Stimulated activated CD8-positive, alpha-beta memory T cell treated with anti-CD3 and anti-CD28 coated beads, Interleukin-12 subunit alpha, Interleukin-12 subunit beta, amount 100 ng/mL, for 4 hours (primary cell): ENCODE measurements at regions not wholly inside any gene's neighbourhood (a gene's known extent, or its start where the extent isn't known, plus 50 kb on each side); places are given as distances from the start of the nearest gene placed in this dataset.

Source experiments
- DNase-seq: peaks from one replicate; pipeline ENCODE4 v3.0.0-alpha.2; 2020; ENCODE audit warnings: low read depth

DNA sequence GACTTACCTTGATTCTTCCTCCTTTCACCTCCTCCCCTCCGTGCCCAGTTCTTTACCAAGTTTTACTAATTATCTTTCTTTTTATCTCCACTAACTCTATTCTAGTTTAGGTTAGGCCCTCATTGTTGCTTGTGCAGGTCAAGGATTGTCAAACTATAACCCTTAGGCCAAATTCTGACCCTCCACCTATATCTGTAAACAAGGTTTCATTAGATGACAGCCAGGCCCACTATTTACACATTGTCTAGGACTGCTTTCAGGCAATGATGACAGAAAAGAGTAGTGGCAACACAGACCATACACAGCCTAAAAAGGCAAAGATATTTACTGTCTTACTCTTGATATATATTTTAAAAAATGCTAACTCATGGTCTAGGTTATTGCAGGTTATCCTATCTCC lies 212.0 kb downstream of the RAD51AP2 start:
- DNase-seq, result no peak

DNA sequence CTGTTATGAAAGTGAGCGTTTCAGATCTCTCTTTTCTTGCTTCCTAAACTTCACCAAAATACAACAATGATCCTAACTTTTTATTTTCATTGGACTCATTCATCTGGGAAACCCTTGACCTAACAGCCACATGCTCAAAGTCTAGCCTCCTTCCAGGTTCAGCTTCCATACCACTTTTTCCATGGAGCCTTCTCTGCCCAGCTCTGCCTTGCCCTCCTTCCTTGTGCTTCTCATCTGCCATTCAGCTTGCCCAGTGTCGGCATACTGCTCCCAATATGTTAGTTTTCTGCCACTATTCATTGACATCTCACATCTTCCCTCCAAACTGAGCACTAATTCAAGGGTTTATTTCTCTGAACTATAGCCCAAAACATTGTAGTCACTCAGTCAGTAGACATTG lies 214.7 kb downstream of the RAD51AP2 start:
- DNase-seq, result no peak

GRCh38 chr2:17303054-17303453 lies 215.2 kb downstream of the RAD51AP2 start:
- no peak for DNase-seq

GRCh38 chr2:17302281-17302680 lies 216.0 kb downstream of the RAD51AP2 start:
- no peak for DNase-seq

DNA sequence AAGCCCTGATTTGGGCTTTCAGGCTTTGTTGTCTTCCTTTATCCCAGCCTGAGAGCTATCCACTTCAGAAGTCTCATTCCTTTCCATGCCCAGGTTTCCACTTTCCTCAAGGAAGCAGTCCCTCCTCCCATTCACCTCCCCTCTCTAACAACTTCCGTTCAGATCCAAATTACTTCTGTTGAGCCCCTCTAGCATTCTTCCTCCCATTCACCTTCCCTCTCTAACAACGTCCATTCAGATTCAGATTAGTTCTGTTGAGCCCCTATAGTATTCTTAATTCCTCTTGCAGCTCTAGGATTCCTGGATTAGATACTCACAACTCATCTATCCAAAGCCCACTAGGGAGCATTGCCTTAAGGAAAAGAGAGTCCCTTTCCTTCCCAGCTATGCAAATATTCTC lies 216.8 kb downstream of the RAD51AP2 start:
- DNase-seq, result no peak

GRCh38 chr2:17299891-17300540 lies 218.2 kb downstream of the RAD51AP2 start:
- no peak for DNase-seq

DNA sequence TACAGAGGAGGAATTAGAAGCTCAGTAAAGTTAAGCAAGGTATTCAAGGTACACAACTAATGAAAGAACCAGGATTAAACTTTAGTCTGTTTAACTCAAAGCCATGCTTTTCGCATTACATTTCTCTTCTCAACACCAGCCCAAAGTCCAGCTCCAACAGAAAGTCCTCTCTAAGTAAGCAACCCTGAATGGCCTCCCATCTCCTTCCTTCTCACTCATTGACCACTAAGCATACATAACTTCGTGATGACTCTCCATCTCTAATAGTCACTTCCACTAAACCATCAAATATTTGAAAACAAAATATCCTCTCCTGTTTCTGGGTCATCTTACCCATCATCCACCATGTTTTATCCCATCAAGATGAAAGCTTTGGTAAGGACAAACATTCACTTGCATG lies 219.8 kb downstream of the RAD51AP2 start:
- DNase-seq, result no peak

GRCh38 chr2:17296686-17297085 lies 221.6 kb downstream of the RAD51AP2 start:
- no peak for DNase-seq

- DNase-seq, result no peak
These were observed 228.6 kb downstream of the RAD51AP2 start for GRCh38 chr2:17289669-17290068.

DNA sequence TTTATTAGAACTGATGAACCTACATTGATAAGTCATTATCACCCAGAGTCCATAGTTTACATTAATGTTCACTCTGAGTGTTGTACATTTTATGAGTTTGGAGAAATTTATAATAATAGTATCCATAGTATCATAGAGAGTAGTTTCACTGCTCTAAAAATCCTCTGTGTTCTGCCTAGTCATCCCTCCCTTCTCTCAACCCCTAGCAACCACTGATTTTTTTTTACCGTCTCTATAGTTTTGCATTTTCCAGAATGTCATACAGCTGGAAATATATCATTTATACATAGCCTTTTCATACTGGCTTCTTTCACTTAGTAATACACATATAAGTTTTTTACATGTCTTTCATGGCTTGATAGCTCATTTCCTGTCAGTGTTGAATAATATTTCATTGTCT lies 231.1 kb downstream of the RAD51AP2 start:
- DNase-seq, result no peak

GRCh38 chr2:17282826-17283225 lies 235.4 kb downstream of the RAD51AP2 start:
- no peak for DNase-seq

- DNase-seq, result no peak
These were observed 236.0 kb downstream of the RAD51AP2 start for GRCh38 chr2:17282245-17282644.

- no peak for DNase-seq
These were observed 242.0 kb downstream of the RAD51AP2 start for GRCh38 chr2:17276220-17276619.

- no peak for DNase-seq
These were observed 245.4 kb downstream of the RAD51AP2 start for GRCh38 chr2:17272652-17273525.

DNA sequence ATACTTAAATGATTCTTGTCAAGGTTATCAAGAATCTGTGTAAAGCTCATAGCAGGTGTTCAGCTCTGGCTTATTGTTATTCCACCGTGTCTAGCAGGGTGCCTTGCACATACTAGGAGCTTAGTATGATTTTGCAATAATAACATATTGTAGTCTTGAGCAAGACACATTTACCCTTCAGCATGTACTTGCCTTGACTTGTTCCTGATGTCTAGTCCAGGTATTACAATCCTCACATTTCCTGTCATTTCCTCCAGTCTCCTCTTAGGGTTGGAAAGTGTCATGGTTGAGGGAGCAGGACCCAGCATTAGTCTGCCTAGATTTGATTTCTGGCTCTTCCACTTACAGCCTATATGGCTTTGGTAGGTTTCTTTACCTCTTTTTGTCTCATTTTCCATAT lies 246.1 kb downstream of the RAD51AP2 start:
- DNase-seq, result no peak

DNA sequence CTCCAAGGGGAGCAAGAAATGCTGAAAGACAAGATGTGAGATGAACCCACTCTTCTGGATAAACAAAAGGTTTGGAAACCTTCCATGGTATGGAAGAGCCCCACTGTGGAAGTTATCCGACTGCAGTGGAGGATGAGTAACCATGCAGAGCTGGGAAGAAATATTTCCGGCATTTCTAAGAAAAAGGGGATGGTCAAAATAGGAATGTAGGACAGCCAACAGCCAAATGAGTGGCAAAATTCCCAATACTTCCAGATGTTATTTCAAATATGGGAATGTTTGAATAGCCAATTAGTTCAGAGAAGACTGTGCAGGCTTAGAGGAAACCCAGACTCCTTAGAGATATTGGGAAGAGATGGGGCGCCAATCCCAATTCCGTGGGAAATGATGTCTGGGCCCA lies 246.8 kb downstream of the RAD51AP2 start:
- no peak for DNase-seq

GRCh38 chr2:17270894-17271293 lies 247.3 kb downstream of the RAD51AP2 start:
- DNase-seq, result no peak

DNA sequence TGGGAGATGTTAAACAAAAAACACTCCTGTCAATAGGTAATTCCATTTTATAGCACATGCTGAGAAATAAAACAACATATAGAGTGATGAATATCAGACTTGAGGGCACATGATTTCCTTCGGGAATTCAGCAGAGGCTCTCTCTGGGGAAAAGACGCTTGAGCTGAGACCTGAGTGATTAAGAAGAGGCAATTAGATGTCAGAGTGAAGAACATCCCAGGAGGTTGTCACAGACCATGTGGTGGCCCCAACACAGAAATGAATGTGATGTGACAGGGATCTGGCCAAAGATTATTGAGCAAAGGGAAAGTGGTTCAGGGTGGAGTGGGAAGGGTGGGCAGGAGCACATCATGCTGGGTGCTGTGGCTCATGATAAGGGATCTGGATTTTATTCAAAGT lies 254.7 kb downstream of the RAD51AP2 start:
- DNase-seq, result no peak

DNA sequence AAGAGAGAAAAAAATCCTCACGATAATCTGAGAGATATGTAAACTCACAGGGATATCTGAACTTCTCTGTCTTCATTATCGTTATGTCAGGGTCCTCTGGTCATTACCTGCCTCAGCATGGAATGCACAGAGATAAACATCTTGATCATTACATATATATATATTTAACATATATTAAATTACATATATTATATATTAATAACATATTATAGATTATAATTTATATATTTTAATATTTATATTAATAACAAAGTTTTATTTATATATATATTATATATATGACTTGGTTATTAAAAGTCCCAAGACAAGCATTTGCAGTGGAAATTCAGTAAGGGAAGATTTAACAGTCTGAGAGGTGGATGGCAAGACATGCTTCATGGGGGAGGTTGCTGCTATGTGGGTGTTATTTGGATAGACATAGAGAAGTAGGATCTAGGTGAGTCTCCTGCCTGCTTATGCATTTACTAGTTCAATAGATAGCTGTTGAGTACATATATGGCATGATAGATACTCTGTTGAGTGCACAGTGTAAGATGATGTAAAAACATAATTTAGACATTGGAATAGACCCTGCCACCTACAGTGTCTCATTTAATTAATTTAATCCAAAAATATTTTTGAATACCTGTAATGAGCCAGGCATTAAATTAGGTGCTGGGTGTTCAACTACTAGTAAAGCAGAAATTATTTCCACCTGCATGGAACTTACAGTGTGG lies 255.2 kb downstream of the RAD51AP2 start:
- DNase-seq, result no peak

GRCh38 chr2:17259613-17260012 lies 258.6 kb downstream of the RAD51AP2 start:
- DNase-seq, result no peak

GRCh38 chr2:17258861-17259260 lies 259.4 kb downstream of the RAD51AP2 start:
- no peak for DNase-seq

DNA sequence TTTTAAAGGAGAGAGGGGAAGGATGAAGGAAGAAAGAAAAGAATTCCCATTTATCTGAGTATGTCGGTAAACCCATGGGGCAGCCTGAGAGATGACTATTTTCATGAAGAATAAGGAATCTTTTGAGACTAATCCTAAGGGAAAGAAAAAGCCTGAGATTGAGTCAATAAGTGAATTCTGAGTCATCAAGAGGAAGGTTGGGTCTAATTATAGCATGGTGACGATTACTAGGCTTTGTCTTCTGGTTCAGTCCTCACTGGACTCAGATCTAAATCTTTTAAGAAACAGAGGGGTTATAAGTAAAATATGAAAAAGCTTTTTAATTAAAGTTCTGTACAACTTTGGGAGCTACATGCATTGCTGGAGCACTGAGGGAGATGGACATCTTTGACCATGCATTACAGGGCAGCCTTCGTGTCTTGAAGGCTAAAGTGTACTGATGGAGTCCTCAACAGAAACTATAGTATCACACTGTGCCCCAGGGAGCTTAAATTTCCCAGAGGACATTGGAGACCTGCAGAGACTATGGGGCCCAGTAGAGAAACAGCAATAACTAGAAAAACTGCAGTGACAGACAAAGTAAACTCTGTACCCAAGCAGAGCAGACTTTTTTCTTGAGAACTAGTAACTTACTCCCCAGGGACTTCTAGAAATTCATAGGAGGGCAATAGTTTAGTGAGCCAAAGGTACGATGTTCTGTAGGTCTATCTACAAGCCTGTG lies 260.9 kb downstream of the RAD51AP2 start:
- no peak for DNase-seq
